Kidney glomerular epithelial cell (primary cell): ENCODE measurements at regions not wholly inside any gene's neighbourhood (a gene's known extent, or its start where the extent isn't known, plus 50 kb on each side); places are given as distances from the start of the nearest gene placed in this dataset.

Experiments used
- DNase-seq: peaks from one replicate; lab custom pipeline; 2025; lab: John Stamatoyannopoulos, UW

GRCh38 chr2:221156062-221156734, 415.9 kb downstream of the EPHA4 start:
- DNase-seq, result no peak

- DNase-seq, result no peak
Observed at GRCh38 chr2:221161186-221161585, 410.9 kb downstream of the EPHA4 start.

GRCh38 chr2:221166292-221166691, 405.8 kb downstream of the EPHA4 start:
- DNase-seq, result no peak

DNA sequence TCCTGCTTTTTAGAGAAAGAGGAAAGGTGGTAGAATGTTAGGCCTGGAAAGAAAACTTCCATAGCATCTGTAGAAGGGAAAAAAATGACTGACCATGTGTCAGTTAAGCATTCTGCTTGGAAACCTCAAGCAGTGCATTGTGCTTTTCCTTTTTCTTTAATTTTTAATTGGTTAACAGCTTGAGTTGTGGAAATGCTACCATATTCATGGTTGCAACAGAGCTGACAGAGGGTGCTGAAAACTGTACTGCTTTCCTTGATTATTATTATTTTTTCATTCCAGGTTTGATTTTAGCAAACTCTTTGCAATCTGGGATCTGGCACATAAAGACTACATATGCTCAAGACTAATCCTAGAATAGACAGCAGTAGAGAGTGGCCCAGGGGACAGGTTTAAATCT, 404.5 kb downstream of the EPHA4 start:
- no peak for DNase-seq

- DNase-seq, result no peak
Observed at GRCh38 chr2:221169724-221170123, 402.4 kb downstream of the EPHA4 start.

GRCh38 chr2:221170548-221170947, 401.6 kb downstream of the EPHA4 start:
- DNase-seq, result no peak

DNA sequence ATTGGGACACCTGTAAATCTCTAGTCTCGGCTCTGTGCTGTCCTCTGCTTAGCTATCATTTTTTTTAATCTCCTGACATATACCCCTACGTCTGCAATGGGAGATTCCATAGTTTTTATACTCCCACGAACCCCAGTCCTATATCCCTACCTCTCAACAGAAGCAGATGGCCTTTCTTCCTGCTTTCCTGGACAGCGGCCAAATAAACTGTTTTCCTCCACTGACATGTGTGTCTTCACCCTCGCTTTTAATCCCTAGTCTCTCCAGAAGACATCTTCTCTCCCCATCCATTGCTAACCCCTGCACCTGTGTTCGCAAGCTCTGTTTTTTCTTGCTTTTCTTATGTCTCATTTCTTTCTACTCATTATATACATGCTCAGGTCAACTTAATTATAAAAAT, 395.4 kb downstream of the EPHA4 start:
- DNase-seq, result no peak

DNA sequence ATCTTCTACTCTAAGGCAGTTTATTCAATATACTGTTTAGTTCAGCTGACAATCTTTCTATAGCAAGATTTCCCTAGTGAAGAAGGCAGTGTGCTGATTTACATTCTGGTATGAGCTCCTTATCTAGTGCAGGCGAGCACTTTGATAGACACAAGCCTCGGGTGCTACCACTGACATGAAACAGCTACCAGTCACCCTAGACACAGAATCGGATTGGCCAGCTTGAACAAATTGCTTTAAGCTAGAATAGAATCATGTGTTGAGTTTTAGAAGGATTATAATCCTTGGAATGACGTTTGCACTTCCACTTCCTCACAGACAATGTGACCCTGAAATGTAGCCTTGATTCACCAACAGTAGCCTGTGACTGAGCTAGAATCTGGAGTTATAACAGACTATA, 394.0 kb downstream of the EPHA4 start:
- no peak for DNase-seq

DNA sequence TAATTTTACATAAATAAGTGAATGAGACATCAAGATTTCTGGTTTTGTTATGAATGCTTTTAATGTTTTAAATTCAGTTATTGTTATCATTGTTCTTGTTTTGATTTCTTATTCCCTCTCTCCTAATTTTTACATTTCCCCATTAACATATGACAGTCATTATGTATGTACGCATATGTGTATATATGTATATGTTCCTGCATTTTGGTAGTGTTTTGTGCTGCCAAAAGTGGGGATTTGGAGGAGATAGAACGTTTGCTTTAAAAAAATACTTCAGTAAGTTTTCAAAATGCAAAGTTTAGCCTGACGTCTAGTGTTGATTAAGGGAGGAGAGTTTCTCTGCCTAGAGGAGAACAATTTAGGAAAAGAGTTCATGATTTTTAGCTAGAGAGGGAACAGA, 385.2 kb downstream of the EPHA4 start:
- DNase-seq, result no peak

- no peak for DNase-seq
Observed at GRCh38 chr2:221189431-221190067, 382.6 kb downstream of the EPHA4 start.

DNA sequence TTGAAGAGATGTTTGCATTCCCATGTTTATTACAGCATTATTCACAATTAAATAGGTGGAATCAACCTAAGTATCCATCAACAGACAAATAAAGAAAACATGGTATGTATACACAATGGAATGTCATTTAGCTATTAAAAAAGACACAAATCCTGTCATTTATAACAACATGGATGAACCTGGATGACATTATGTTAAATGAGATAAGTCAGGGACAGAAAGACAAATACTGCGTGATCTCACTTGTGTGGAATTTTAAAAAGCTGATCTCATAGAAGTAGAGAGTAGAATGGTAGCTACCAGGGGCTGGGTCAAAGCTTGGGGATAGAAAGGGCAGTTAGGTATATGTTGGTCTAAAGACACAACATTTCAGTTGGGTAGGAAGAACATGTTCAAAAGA, 376.3 kb downstream of the EPHA4 start:
- DNase-seq, result no peak

GRCh38 chr2:221197225-221197856, 374.8 kb downstream of the EPHA4 start:
- no peak for DNase-seq

DNA sequence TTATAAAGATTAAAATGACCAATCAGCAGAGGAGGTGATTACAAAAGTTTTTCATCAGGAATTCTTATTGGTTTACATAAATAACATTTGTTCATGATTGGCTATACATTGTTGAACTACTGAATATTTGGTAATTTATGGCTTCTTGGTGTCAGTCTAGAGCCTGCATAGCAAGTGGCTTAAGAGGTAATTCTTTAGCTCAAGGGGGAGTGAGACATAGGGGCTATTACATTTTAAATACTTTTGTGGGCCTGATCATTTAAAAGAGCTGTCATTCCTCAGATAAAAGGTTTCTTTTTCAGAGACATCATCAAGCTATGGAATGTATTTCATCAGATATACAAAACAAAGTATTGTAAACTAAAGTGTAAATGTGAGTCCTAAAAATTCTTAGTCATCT, 373.8 kb downstream of the EPHA4 start:
- no peak for DNase-seq

DNA sequence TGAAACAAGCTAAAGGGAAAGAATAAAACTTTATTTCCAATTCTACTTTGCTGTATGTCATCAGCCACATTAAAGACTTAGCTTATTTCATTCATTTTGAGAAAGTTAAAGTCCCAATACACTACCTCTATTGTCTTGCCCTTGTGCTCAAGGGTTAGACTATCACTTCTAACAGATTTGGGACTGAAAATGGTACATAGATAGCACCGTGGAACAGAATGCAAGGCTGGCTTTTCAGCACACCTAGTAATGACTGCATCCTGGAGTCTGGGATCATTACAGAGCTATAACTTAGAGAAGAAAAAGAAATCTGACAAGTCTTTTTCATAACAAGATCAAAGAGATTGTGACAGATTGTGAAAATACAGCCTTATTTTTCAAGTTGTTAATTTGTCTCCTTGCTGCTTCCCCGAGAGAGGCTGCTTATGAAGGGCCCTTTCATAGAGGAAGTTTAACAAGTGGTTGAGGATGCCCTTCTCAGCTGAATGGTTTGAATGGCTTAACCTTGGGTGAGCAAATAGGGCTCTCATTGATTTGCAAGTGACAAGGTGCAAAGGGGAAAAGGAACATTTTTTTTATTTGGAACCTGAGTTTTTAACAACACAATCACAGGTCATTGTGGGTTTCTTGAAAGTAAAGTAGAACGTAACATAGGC, 371.8 kb downstream of the EPHA4 start:
- DNase-seq, result no peak

DNA sequence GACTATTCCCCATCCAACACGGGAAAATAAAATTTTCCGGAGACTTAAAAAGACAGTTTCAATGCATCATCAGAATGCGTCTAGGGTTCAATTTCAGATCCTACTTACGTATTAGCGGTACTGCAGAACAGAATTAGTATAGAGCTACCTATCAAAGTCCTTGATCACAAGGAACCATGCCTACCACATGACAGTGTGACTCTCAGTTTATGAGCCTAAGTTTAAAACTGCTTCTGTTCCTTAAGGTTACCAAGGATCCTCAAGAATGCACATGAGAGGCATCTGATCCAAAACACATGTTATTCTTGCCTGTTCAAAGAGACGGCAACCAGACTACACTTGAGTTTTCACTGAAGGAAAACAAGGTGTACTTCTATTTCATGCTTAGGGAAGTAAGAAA, 369.7 kb downstream of the EPHA4 start:
- DNase-seq, result no peak

- DNase-seq, result no peak
Observed at GRCh38 chr2:221203125-221203524, 369.0 kb downstream of the EPHA4 start.

GRCh38 chr2:221203856-221204255, 368.2 kb downstream of the EPHA4 start:
- no peak for DNase-seq

GRCh38 chr2:221204699-221205098, 367.4 kb downstream of the EPHA4 start:
- no peak for DNase-seq

GRCh38 chr2:221205103-221205673, 366.9 kb downstream of the EPHA4 start:
- DNase-seq, result no peak

DNA sequence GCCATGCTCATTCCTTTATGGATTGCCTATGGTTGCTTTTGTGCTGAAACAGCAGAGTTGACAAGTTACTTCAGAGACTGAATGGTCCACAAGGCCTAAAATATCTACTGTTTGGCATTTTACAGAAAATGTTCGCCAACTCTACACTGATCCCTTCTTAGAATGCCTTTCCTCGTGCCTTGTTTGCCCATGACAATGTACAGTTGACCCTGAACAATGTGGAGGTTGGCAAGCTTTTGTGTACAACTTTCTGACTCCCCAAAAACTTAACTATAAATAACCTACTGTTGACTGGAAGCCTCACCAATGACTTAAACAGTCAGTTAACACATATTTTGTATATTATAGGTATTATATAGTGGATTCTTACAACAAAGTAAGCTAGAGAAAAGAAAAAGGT, 361.4 kb downstream of the EPHA4 start:
- DNase-seq, result no peak

DNA sequence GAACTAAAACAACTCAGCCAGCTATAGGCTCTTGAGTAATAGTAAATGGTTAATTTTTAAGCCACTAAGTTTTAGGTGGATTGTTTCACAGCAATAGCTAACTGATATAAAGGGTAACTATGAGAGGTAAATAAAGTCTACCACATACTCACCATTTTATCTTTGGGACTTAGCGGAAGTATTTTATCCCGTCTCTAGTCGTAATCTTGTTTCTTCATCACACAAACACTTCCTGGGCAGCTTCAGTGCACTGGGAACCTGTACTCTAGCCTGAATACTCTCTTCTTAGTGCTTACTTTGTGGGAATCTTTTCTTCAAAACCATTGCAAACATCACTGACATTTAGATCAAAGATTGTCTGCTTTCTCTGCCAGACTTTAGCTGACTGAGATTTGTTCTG, 360.5 kb downstream of the EPHA4 start:
- DNase-seq, result no peak

DNA sequence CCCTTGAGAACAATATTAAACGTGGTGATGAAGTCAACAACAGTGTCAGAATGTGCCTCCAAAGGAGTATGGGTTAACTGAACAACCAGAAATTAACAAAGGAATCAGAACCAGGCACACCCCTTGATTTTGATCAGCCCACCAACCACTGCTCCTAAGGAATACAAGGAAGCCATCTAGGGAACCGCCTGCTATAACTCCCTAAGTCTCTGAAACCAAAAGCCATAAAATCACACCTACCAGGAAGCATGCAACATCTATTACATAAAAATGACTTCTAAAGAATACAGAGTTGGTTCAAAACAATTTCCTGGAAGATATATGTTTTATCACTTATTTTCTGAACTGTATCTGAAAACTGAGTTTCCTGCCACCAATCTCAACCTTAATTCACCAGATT, 360.0 kb downstream of the EPHA4 start:
- no peak for DNase-seq

DNA sequence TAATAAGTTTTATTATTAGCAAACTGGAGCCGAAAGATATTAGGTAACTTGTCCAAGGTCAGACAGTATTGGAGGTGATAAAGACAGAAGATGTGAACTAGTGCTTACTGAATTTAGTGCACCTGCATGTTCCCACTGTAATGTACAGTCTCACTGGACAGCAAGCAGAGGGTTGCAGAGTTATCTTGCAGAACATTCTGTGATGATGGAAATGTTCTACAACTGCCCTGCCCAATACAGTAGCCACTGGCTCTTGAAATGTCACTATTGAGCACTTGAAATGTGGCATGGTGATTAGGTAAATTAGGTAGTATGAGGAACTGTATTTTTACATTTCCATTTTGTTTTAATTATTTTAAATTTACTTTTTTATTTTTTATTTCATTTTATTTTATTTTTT, 356.6 kb downstream of the EPHA4 start:
- DNase-seq, result no peak
